Non-pigmented ciliary epithelial cell (primary cell): ENCODE measurements at regions not wholly inside any gene's neighbourhood (a gene's known extent, or its start where the extent isn't known, plus 50 kb on each side); places are given as distances from the start of the nearest gene placed in this dataset.
"Not testable (repeated sequence)": the region's sequence is repeated elsewhere in the genome, so short reads cannot be mapped to it uniquely, and the experiment has no call there.

Experiments
- DNase-seq: peaks from one replicate; pipeline ENCODE4 v3.0.0-alpha.2; 2010; ENCODE audit warnings: low read depth

DNA sequence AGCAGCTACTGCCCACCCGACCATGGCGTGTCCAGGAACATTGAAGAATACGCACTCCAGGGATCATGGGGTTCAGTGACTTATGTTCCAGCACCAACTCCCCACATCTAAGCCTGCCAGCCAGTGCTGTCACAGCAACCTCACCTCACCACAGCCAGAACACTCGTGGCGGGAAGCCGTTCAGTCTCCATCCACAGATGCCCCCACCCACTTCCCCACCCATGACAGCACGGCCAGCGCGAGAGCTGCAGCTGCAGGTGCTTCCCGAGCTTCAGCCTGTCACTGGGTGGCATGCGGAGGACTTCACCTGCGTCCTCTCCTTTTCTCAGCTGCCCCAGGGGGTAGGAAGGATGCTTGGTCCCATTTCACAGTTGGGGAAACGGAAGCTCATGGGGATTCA is 50.3 kb downstream of the RBFOX3 start:
- DNase-seq: no peak

DNA sequence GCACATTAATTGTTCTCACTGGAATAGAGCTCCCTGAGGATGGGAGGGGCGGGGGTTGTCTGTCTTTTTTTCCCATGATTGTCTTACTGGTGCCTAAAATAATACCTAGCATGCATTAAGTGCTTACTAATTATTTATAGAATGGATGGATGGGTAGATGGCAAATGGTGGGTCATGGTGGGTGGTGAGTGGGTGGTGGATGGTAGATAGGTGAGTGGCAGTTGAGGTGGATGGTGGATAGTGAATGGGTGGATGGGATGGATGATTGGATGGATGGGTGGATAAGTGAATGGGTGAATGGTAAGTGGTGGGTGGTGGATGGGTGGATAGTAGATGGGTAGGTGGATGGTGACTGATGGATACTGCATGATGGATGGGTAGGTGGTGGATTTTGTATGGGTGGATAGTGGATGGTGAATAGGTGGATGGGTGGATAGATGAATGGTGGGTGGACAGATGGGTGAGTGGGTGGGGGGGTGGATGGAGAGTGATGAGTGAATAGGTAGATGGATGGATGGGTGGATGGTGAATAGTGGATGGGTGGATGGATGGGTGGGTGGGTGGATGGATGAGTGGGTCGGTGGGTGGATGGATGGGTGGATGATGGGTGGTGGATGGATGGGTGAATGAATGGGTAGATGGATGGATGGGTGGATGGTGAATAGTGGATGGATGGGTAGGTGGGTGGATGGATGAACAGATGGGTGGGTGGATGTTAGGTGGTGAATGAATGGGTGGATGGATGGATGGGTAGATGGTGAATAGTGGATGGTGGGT is 51.6 kb downstream of the RBFOX3 start:
- no peak for DNase-seq

DNA sequence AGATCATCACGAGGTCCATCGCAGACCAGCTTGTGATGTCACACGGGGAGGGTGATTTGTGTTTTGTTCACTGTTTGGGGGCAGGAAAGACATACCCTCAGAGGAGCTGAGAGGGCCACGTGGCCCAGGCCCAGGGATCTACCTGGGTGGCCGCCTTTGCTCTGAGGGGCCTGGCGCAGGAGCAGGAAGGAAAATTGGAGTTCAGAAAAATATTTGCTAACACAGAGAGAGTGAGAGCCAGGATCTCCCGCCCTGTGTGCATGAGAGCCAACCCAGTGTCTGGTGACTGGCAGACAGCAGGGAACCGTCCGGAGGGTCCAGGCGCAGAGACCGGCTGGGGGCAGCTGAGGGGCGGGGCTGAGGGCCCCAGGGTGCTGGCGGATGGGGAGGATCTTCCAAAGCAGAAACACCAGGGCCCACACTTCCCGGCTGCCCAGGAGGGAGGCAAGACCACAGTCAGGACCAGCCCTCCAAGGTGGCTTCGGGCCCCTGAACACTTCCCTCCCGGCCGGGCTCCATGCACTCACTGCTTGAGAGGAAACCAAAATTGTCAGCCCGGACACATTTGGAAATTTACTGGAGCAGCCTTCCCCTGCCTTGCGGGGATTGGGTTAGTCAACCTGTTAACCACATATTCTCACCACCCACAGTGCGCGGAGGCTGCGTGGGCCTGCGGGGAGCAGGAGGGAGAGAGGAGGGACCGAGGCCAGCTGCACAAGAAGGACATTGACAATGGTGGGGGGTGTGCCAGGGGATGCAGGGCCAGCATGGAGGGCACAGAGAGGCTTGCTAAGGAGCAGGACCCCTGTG is 52.6 kb downstream of the RBFOX3 start:
- no peak for DNase-seq

DNA sequence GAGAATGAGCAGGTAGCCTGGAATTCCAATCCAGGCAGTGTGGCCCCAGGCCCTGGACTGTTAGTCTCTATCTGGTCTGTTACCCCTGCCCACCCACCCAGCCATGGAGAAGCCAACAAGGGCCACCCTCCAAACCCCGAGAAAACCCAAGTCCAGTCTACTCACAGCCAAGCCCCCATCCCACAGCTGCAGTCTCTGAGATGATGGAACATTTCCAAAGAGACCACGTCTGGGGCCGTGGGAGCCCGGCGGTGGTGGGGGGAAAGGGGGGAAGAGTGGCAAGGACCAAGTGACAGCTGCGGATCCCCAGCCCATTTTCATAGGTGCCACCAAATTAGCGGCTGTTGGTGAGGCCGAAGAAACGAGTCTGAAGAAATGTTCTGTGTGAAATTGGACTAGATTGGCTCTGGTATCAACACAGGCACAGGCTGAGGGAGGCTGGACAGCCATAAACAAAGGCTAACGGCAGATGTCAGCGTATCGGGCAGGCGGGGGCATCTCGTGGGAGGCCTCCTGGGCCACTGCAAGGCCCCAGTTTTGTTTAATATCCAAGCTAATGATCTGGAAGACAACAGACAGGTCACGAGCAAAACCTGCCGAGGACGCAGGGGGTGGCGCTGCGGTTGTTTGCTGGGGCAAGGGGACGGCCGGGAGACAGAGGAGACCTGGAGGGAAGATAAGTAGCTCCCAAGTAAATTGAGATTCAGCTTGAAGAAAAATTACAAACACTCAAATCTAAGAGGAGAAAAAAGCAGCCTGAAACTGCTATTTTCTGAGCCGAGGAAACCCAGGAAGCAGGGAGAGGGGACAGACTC is 53.4 kb downstream of the RBFOX3 start:
- no peak for DNase-seq

DNA sequence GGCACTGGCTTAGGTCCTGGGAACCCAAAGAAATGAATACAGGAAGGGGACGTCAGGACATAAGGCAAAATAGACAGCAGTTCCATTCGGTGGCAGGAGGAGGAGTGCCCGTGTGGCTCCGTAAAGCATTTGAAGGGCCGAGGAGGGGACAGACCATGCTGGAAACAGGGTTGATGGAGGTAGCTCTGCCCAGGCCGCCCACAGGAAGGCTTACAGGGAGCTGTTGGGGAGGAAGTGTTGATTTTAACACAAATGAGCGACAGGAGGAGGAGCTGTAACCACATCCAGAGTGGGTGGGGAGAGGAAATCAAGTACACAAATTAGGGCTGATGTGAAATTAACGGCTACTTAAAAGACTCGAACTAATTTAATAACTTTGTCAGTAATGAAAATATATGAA is 54.6 kb downstream of the RBFOX3 start:
- DNase-seq: no peak

DNA sequence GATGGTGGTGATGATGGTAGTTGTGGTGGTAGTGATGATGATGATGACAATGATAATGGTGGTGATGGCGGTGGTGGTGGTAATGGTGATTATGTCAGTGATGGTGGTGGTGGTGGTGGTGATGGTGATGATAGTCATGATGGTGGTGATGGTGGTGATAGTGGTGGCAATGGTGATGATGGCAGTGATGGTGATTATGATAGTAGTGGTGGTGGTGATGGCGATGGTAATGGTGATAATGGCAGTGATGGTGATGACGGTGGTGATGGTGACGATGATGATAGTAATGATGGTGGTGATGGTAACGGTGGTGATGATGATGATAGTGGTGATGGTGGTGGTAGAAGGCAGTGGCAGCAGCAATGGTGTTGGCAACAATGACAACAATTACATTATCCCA is 55.3 kb downstream of the RBFOX3 start:
- DNase-seq: no peak

DNA sequence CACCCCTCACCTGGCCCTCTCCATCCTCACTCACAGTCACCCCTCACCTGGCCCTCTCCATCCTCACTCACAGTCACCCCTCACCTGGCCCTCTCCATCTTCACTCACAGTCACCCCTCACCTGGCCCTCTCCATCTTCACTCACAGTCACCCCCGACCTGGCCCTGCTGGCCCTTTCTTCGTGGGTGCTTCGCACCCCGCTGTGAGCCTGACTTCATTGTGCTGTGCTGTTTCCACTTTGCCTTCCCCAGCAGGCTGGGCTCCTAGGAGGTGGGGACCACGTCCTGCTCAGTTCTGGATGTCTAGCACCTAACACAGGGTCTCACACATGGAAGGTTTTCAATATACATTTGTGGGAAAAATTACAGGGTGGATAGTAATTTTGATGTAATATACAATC is 56.5 kb downstream of the RBFOX3 start:
- DNase-seq: not testable (repeated sequence)

DNA sequence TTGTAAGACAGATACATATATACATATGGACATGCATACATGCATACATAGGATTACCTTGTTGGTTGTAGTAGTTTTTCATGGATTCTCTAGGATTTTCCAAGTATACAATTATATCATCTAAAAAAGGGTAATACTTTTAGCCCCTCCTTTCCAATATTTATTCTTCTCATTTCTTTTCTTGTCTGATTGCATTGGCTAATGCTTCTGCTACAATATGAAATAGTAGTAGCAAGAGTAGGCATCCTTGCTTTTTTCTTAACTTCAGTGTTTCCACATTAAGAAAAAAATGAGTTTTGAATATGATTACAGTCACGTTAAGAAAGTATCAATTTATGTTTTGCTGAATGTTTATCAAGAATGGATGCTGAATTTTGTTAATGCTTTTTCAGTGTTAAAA is 58.0 kb downstream of the RBFOX3 start:
- DNase-seq: no peak

DNA sequence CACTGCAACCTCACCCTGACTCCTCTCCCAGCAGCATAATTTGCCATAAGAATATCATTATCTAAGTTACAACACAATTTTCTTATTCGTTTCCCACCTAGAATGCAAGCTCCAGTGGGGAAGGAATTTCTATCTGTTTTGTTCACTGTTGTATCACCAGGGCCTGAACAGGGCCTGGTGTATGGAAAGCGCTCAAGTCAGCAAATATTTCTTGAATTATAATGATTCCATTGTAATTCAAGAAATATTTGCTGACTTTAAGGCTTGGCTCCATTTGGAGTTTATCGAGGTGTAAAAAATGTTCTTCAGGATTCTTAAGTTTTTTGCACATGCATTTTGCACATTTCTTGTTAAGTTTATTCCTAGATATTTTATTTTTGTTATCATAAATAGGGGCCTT is 58.4 kb downstream of the RBFOX3 start:
- DNase-seq: no peak

DNA sequence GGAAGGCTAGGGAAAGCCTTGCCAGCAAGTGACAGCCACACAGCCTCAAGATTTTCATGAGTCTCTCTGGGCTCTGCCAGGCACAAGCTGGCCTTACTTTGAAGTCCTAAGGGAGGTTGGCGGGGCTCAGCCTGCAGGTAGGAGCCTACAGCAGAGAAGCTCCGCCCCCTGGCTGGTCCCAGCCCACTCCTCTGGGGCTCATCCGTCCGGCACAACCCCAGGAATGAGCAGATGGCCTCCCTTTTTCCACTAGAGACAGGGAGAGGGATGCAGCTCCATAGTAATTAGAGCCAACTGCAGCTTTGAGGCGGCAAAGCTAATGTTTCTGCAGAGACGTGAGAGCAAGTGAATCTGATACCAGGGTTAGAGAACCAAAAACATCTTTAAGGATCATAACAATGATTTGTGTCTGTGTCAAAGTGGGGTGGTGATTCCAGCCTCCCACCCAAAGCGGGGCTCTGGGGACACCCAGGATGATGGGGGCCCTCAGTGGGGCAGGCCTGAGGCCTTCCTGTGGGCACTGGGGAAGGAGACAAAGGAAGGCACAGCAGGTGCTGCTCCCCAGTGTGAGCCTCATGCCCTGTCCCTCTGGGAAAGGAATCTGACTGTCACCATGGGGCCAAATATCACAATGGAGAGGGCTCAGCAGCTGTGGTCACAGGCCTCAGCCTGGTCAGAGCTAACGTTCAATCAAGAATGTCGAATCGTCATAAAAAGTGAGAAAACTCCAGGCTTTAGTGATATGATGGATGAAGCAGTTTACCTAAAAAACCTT is 61.5 kb downstream of the RBFOX3 start:
- DNase-seq: no peak

DNA sequence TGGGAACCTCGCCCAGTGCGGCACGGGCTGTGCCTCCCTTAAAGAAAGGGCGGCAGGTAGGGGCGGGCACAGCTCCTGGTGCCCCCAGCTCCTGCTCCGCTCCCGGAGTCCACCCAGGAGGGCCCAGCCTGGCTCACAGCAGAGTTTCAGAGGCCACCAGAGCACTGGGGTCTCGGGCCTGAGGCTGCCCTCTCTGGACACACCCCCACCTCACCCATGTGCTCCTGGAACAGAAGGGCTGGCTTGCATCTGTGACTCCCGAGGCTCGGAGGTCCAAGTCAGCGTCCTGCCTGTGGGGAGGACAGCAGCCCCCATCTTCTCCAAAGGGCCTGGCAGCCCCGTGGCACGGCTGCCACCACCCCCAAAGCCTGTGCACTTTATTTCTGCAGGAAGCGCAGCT is 62.7 kb downstream of the RBFOX3 start:
- no peak for DNase-seq

DNA sequence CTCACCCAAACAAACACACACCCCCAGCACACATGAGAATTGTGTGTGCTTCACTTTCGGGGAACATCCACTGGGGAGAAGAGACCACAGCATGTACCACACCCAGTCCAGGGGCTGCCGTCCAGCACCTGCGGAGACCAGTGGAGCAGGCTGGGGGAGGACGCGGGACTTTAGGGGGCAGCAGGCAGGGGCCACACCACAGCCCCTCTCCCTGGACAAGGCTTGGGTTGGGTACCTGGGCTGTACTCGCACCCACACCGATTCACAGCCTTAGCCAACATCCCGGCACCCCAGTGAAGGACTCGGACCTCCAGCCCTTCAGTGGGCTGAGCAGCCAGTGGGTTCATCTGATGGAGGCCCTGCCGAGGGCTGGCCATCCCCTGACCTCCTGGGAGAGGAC is 63.3 kb downstream of the RBFOX3 start:
- no peak for DNase-seq

DNA sequence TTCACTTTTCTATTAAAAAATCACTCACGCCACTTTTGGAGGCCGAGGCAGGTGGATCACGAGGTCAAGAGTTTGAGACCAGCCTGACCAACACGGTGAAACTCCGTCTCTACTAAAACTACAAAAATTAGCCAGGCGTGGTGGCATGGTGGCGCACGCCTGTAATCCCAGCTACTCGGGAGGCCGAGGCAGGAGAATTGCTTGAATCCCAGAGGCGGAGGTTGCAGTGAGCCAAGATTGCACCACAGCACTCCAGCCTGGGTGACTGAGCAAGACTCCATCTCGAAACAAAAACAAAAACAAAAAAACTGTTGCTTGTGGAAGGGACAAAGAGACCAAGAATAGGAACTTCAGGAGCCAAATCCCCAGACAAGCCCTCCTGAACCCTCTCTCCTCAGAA is 63.7 kb downstream of the RBFOX3 start:
- not testable (repeated sequence) for DNase-seq

DNA sequence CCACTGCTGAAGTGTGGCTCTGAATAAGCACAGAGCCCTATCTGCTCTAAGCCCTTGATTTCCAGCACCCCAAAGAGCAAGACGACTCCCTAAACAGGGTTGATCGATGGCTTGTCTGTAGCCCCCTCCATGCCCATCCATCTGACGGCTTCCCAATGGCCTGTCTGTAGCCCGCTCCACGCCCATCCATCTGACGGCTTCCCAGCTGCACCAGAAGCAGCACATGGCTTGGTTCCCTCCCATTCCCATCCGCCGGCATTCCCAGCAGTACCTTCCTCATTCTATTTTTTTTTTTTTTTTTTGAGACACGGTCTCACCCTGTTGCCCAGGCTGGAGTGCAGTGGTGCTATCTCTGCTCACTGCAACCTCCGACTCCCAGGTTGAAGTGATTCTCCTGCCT is 64.5 kb downstream of the RBFOX3 start:
- DNase-seq: no peak

DNA sequence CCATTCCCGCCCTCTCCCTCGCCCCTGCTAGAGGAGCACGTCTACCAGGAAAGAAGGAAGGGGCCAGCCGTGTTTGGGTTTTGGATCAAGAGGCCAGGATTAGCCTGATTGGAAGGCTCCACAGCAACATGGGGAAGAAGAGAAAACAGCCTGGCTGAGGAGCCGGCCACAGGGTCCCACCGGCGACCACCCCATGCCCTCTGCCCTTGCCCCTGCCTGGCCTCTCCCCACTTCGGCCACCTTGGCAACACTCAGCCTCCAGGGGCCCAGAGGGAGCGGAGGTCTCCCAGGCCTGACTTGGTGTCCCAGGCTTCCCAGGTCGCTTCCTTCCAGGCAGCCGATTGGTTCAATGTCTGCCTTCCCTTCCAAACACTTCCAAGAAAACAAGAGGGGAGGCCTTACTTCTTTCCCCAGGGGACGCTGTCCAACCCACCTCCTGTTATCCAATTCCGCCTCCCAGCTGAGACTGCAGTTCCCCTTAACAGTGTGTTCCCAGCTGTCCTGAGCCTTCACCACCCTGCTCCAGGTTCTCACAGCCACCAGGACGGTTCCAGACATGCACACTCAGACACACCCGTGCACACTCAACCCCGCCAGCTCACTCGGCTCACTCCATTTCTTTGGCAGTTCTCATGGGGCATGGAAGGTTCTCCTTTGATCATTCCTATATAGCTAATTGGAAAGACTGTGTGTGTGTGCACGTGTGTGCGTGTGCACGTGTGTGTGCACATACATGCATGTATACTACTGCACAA is 65.4 kb downstream of the RBFOX3 start:
- DNase-seq: no peak

DNA sequence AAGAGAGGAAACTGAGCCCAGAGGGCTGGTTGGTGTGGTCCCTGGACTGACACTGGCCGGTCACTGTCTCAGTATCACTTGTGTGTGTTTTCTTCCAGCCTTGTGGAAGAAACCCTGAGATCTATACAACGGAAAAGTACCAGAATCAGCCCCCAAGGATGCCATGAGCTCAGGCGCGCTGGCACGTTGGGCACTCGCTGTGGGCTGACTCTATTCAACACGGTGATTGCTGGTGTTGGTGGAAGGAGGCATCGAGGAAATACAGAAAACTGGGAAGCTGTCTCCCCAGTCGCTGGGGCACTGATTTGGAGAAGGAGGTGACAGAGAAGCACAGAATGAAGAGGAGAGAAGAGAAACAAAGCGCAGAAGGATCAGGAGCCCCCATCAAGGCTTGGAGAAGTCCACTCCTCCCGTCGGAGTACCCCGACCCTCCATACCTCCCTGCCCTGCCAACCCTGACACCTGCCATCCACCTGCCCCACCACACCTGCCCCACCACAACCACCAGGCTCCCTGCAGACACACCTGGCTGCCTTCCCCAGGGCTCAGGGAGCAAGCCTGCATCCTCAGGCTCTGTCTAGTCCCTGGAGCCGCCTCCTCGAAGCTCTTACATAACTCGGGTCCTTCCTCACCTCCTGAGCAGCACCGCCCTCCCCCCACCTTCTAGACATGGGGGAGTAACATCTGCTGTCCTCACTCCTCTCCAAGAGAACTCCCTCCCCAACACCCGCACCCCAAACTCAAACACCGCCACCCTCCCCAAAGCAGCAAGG is 66.5 kb downstream of the RBFOX3 start:
- no peak for DNase-seq

DNA sequence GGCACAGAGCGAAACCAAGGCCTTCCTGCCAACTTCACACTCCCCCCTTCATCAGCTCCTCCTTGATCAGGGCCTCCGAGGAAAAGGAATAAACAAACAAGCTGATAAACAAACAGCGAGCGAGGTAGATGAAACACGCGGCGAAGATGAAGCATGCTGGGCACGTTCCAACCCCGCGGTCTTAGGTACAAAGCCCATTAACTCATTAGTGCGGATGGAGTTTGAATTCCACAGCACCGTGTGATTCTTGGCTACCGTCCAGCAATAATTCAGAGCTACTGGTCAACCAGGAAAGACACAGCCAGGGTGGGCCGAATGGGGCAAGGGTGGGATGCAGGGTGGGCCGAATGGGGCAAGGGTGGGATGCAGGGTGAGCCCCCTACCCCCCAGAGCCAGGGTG is 67.3 kb downstream of the RBFOX3 start:
- no peak for DNase-seq

DNA sequence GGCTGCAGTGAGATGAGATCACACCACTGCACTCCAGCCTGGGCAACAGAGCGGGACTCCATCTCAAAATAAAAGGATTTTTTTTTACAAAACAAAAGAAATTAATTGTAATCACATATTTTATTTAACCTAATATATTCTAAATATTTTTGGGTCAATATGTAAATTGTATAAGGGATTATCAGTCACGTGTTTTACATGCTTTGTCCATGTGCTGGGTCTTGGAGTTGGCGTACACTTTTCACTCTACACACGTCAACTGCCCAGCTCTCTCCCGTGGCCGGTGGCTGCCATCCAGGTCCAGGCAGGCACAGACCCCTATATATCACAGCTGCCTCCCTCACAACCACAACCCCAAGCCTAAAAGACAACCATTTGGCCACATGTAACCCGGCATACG is 68.1 kb downstream of the RBFOX3 start:
- no peak for DNase-seq

DNA sequence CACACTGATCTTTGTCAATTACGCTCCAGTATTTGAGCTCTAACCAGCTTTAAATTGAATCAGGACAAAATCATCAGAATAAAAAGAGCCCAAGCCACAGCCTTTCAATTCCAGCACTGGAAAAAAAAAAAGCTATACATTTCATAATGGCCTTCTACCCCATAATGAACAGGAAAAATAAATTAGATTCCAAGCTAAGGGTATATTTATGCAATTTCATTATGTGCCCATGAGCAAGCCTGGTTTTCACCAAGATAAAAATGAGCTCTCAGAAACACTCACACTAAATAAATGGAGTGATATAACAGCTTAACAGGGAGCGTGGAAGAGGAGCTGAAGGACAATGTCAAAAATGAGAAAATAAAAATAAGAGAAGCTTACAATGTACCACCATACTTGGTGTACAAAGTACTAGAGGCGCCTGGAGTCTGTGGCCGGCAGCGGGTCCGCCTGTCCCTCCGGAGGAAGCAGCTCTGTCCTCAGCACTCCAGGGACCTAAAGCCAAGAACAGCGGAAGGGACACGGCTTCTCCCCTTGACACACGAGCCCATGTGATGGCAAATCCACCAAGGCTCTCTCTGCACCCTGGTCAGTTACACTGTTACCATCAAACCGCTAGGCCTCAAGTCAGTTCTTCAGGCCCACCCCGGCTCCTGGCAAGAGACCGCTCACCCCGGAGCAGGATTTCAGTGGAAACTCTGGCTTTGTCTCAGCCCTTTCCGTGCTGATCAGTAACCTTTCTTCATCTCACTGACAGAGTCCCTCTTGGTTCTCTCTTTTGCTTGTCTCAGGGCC is 69.6 kb downstream of the RBFOX3 start:
- no peak for DNase-seq
